ENCODE measurements at regions not wholly inside any gene's neighbourhood (a gene's known extent, or its start where the extent isn't known, plus 50 kb on each side); places are given as distances from the start of the nearest gene placed in this dataset.

- no peak for TF ChIP-seq MAX (IDR thresholded peaks at IDR 0.05; ENCODE audit: low read depth, low read length)
- TF ChIP-seq POLR2A (IDR thresholded peaks at IDR 0.05; ENCODE audit: extremely low read depth, insufficient read length), result no peak
- no peak for TF ChIP-seq CTCF (IDR thresholded peaks at IDR 0.05; ENCODE audit: low read depth, low read length)
- TF ChIP-seq MYC (IDR thresholded peaks at IDR 0.05; ENCODE audit: low read depth, low read length), result no peak
These were observed 148.5 kb downstream of the NMUR2 start for GRCh38 chr5:152256580-152256979.

All from NB4 (cell line).